HG03460 (cell line): ENCODE measurements at regions not wholly inside any gene's neighbourhood (a gene's known extent, or its start where the extent isn't known, plus 50 kb on each side); places are given as distances from the start of the nearest gene placed in this dataset.

ENCODE experiments used
- ATAC-seq: cut with Tn5 transposase; IDR thresholded peaks from one replicate; pipeline ENCODE4 v1.9.1; 2021; ENCODE audit not compliant: unreplicated experiment

DNA sequence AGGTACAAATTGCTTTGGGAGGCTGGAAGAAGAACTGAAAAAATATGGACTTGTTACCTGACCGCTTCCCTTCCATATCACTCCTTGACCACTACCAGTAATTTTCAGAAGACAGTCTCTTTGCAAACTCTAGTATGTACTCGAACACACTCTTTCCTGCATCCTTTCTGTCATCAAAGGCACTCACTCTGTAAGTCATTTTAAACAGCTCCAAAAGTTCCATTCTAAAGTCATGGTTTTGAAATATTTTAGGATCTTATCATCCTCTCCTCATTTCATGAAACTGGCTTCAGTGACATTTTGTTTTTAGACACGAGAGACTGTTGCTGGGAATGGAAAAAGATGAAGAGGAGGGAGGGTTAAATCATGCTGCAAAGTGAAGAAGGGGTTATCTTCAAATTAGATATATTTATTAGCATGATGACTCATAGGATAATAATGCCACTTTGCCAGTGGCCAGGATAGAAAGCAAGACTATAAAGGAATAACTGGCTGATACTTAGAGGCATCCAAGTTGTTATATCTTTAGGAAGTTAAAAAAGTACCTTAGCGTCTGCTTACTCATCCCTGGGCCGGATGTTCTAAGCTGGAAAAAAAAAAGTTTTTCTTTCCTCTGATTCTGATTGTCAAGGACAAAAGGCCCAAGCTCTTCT, 549.3 kb downstream of the METTL15 start:
- no peak for ATAC-seq

DNA sequence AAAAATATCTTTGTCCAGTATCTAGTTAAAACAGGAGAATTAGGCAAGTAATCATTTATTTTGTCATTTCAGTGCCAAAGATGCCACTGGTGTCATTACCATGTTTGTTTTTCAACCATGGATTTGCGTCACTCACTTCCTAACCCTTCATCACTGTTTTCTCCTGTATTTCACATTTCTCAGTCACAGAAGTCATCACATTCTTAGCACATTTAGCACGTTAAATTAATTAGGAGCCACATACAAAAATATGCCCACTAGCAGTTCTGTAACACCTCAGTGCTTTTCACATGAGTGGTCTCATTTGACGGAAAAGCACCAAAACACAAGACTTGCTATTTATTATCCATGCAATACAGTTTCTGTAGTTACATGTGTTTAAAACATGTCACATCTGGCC, 546.0 kb downstream of the METTL15 start:
- no peak for ATAC-seq

DNA sequence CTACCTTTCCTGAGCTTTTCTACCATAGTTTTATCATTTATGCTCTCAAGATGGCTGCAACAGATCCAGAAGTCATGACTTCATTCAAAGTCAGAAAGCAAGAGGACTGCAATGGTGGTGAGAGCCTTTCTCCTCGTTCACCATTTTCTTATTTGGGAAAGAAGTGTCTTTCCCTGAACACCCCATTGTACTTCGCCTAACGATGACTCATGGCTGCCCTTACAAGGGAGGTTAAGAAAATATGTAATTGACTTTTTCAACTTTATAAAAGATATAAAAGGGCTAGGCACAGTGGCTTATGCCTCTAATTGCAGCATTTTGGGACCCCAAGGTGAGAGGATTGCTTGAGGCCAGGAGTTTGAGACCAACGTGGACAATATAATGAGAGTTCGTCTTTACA, 541.7 kb downstream of the METTL15 start:
- ATAC-seq: no peak

DNA sequence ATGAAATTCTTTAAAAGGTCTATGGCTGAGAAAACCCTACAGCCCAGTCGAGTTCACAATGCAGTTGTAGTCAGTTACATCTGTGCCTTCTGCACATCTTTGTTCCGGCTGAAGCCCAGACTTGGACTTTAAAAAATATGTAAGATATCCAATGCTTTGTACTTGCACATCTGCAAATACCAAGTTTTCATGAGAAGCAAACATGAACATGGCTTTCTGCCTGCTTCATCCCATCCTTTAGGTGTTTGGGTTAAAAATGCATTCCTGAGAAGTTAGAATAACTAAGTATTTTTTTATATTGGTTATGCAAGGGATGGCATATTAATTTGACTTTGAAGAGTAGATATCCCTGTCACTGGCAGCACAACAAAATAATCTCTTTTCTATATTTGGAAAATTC, 528.4 kb downstream of the METTL15 start:
- no peak for ATAC-seq

DNA sequence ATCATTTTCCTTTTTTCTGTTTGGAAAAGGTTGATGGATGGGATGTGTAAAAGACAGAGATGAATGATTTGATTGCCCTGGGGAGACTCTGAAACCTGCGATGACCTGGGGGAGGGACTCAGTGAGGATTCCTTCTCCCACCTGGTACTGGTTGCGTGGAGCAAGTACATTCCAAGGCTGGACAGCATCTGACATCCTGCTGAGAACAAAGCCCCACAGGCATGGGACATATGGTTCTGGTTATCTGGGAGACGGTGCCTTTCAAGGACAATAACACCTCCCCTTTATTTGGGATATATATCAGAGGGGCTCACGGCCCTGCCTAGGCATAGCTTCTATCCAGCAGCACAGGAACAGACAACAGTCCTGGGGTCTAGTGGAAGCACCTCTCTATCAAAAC, 527.8 kb downstream of the METTL15 start:
- no peak for ATAC-seq

DNA sequence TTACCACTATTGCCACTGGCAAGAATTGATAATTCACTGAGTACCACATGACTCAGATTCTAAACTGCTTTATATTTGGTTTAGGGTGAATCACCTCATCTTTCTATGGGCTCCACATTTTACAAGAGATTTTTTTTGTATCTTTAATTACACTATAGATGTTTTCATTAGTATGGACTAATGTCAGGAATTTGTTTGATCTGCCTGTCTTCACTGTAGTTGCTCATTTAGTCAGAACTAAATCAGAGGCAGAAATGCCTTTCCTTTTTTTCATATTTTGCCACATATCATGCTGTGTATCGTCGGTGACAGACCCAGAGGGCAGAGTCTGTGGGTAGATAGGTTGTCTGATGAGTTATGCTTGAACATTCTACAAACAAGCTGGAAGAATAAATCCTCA, 524.1 kb downstream of the METTL15 start:
- no peak for ATAC-seq

DNA sequence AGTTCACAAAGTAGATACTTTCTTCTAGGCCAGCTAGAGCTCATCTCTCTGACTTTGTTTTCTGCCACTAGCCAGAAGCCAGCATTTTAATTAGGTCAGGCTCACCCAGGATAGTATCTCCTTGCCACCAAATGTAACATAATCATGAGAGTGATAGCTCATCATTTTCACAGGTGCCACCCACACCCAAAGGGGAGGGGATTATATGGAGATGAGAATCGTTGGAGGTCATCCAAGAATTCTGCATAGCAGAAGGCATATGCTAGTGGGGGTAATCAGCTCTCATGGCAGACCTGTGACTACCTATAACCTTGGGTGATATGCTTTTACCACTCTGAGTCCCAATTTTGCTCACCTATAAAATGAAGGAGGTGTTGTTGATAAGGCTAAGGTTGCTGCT, 523.0 kb downstream of the METTL15 start:
- ATAC-seq: no peak

DNA sequence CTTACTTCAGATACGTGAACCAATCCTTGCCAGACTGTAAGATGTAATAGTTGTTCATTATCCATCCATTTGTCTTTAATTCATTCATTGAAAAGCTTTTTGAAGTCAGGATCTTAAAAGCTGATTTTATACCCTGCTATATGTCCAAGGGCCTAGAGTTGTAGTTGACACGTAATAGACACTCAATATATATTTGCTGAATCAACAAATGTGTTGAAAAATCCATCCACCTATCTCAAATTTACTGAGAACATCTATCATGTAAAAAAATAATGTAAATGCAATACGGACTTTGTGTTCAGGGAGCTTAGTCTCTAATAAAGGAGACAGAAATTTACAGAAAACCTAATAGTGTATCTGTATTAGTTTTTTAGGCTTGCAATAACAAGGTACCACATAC, 521.0 kb downstream of the METTL15 start:
- ATAC-seq: no peak

DNA sequence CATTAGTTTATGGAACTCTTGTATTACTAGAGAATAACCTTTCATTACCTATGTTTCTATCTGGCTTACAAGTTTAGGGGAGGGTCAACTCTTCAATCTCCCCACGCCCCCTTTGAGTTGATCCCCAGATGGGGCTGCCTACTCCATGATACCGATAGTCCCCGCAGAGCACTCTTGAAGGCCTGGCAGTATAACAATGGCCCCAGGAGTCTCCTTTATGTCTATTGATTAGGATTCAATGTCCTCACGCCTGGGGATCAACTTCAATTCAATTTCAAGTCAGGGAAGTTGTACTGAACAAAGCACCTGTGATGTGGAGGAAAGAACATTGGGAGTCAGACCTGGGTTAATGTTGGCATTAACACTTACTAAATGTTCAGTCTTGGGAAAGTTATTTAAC, 520.2 kb downstream of the METTL15 start:
- ATAC-seq: no peak

DNA sequence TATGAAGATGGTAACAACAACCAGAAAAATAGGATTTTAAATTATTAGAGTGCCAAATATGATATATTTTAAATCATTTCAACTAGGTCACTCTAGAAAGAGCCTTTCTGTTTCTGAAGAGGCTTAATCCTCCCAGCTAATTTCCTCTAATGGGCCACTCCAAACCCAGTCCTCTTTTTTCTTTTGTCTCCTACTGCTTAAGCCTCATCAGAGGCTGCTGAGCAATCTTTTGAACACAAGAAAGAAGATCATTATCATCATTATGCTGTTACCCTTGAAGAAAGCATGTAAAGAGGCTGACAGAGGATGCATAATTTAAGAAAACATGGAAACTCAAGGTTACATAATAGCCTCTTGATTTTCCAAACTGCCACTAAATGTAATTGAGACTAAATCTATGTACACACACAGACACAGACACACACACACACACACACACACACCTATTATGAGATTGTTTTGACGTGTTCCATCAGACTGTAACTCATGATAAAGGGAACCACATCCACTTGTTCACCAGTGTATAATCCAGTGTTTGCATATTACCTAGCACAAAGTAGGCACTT, 519.6 kb downstream of the METTL15 start:
- ATAC-seq: no peak

DNA sequence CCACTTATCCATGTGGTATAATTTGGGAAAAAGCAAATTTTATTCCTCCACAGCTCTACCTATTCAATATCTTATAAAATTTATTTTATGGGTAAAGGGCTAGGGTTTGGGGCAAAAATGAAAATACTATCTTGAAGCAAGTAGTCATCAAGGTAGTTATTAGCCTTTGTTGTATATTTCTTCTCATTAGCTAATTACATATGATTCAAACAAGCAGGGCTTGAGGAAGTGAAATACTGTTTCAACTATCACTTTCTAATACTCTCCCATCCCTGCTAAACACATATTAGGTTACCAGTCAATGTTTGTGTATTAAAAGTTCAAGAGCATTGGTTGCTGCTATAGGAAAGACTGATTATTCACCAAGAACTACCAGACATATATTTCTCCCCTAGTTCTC, 517.3 kb downstream of the METTL15 start:
- ATAC-seq: no peak

DNA sequence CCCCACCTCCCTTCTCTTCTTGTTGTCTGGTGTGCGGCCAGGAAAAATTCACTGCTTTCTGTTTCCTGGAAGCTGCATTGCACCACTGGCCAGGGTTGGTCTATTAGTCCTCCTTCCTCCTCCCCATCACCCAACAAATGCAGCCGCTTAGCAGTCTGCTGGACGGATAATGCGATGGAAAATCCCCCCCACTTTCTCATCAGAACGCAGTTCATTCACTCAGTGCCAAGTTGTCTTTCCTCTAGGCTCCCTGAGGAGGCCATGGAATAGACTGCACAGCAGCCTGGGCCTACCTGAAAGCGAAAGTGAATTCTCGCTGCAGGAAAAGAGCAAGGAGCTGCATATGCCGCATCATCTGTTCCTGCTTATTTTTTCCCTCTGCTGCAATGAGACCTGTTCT, 513.6 kb downstream of the METTL15 start:
- ATAC-seq: no peak

DNA sequence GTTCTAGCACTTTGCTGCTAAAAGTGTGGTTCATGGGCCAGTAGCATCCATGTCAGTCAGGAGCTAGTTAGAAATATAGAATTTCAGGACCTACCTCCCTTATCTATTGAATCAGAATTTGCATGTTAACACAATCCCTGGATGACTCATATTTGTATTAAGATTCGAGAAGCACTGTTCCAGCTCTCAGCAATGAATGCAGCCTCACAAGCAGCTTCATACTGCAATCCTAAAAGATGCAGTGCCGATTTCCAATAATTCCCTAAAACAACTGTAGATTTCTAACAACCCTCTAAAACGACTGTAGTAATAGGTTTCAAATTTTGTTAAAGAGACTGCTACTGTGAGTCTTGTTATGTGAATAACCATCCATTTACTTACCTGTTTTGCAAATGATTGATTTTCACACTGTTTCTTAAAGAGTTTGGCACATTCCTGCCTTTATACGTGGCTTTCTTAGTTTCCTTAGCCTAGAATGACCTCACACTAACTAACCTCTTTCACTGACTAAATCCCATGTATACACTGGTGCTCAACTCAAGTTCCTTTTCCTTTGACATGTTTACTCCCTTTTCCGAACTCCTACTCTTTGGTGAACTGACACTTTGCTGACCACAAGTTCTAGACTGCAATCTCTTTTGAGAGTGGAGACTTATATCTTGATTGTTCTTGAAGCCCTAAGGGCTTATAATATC, 511.8 kb downstream of the METTL15 start:
- ATAC-seq: no peak

DNA sequence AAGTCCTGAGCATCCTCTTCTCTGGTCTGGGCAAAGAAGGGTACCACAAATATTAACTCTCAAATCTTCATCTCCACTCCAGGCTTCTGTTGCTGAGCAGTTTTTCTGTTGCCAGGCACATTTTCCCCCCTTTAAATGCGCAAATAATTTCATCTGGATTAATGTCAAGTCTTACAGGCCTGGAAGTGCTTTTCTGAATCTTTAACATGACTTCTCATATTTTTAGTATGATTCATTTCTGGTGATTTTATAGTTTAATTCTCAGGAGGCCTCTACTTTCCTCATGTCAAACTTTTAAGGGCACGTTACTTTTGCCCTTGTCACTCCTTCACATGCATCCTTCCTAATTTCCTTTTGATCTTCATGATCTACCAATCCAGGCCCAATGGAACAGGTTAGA, 510.2 kb downstream of the METTL15 start:
- no peak for ATAC-seq

DNA sequence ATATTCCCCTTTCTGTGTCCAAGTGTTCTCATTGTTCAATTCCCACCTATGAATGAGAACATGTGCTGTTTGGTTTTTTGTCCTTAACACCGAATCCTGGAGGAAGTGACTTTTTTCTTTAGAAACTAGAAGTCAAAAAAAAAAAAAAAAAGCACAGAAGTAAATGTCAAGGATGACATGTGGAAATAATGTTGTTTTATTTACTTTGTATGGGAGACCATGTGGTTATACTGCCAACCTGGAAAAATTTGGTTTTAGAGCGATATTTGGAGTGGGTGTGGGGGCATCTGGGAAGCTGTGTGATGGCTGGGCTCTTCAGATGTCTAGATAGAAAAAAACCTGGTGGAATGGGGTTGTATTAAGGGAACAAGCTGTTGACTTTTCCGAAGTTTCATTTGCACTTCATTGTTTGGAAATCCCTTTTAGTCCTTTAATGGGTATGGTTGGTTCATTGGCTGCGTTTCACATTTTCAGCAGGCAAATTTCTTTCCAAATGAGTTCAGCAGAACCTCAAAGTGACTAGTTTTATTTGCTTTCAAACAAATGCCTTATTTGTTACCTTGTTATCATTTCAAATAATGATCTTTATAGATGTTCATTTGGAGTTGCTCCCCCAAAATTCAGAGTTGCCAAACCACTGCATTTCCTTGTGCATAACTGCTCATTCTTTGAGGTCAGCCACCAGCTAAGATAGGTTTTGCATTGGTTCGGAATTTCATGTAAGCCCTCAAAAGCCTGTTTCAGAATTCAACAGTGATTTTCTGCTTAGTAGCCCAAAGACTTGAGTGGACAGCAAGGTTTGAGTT, 508.2 kb downstream of the METTL15 start:
- ATAC-seq: no peak

DNA sequence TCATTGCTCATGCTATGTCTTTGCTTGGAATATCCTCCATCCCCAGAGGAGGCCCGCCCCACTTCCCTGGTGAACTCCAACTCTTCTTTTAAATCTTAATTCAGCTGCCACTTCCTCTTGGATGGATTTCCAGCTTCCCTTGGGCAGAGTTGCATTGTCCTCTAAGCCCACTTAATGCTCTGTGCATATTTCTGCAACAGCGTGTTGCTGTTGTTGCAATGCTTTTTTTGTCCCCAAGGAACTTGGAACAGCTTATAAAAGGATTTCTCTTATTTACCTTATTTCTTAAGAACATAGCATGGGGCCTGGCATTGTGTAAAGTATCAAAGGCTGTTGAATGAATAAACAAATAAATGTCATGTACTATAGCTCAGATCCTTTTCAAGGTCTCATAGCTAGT, 507.4 kb downstream of the METTL15 start:
- ATAC-seq: no peak

DNA sequence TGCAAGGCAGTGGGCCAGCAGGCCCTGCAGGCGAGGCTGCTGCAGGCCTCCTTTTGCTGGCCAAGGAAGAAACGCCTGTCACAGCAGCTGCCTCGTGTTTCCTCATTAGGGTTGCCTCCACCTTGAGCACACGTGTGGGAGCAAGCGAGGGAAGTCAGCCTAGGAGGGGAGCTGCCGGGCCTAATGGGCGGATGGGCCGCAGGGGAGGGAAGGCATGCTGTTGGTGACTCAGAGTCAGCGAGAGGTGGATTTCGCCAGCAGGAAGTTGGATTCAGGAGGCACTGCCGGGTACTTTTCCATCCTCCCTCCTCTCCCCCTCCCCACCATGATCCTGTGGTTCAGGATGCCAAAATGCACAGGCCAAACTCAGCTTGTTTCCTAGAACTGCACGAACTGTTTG, 498.7 kb downstream of the METTL15 start:
- no peak for ATAC-seq

DNA sequence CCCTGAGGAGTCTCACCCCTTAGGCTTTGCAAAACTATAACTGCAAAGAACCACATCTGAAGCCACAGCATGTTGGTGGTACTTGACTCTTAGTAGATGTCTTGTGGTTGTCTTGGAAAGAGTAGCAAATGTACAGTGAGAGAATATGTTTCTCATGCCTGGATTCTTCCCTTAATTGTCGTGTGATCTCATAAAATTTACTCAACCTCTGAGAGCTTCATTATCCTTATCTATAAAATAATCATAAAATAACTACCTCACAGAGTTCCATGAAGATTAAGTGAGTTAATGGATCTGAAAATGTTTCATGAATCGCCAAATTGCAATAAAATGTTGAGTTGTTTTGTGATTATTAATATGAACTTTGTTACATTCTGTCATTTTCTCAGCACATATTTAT, 491.5 kb downstream of the METTL15 start:
- no peak for ATAC-seq

DNA sequence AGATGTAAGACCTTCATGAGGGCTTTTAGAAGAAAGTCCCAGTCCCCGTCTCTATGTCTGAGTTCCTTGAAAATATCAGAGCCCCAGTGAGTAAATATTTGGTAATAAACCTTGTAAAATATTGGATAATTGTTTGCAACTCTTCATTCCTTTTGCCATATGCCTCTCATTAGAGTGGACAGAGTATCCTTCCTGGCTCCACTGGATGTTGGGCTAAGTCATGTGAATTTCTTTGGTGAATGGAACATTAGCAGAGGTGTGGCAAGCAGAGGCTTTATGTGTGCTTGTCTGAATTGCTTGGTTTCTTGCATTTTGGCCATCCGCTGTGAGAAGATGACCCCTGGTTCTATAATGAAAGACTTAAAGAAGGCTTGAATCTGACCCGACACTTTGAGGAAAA, 490.3 kb downstream of the METTL15 start:
- ATAC-seq: no peak

DNA sequence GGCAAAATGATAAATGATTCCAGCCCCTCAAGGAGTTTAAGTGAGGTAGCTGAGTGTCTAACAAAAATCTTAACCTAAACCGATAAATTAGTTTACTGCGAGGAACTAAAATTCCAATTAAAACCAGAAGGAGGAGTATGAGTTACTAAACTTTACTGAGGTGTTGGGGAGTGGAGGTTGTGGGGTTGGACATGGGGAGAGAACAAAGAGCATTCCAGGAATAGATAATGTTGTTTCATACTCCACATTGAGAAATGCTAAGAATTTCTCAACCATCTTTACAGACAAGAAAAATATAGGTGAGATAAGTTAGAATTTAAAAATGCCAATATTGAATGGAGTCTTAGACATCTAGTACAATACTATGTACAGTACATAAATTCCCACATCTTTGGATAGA, 488.6 kb downstream of the METTL15 start:
- ATAC-seq: no peak

DNA sequence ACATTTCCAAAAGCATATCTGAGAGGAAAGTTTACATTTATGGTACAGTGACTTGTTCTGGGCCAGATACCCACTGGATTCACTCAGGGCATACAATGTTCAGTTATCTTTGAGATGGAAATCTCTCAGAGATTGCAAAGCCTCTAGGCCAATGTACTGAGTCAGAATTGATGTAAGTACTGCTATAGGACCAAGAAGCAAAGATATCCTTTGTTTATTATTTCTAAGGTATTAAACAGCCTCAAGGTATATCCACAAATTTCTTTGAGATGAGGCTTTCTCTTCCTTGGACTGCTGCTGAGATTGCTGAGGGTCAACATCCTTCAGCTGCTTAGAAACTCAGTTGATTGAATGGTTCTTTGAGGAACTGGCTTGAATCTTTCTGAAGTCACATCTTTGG, 484.0 kb downstream of the METTL15 start:
- ATAC-seq: no peak

DNA sequence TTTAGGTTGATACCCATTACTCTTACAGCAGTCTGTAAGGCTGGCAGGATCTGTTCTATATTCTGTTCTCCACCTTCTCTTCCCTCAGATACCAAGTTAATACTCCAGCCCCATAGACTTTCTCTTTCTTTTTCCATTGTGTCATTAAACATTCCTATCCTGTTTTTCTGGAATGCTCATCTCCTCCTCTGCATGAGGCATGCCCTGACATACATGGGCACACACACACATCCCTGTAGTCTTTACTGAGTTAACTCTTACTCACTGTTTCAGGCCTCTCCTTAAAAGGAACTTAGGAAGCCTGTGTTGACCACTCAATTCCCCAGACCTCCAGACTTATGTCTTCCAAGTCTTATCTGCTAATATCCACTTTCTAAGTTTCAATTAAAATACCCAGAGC, 476.8 kb downstream of the METTL15 start:
- no peak for ATAC-seq
